HG03521 (cell line): ENCODE measurements at regions not wholly inside any gene's neighbourhood (a gene's known extent, or its start where the extent isn't known, plus 50 kb on each side); places are given as distances from the start of the nearest gene placed in this dataset.

ENCODE experiments used
- ATAC-seq: cut with Tn5 transposase; IDR thresholded peaks from one replicate; pipeline ENCODE4 v1.9.1; 2021; ENCODE audit warnings: mild to moderate bottlenecking, moderate library complexity; ENCODE audit not compliant: unreplicated experiment

DNA sequence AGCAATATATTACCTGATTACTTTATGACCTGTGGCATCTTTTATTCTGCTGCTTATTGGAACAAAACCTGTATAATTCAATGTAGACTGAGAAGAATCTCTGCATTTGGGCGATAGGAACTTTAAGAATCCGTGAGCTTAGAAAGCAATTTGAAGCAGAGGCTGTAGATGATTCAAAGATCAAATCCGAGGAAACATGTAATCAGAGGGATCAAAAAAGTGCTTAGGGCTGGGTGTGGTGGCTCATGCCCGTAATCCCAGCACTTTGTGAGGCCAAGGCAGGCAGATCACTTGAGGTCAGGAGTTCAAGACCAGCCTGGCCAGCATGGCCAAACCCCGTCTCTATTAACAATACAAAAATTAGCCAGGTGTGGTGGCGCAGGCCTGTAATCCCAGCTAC, 198.4 kb downstream of the MTX2 start:
- ATAC-seq = no peak

DNA sequence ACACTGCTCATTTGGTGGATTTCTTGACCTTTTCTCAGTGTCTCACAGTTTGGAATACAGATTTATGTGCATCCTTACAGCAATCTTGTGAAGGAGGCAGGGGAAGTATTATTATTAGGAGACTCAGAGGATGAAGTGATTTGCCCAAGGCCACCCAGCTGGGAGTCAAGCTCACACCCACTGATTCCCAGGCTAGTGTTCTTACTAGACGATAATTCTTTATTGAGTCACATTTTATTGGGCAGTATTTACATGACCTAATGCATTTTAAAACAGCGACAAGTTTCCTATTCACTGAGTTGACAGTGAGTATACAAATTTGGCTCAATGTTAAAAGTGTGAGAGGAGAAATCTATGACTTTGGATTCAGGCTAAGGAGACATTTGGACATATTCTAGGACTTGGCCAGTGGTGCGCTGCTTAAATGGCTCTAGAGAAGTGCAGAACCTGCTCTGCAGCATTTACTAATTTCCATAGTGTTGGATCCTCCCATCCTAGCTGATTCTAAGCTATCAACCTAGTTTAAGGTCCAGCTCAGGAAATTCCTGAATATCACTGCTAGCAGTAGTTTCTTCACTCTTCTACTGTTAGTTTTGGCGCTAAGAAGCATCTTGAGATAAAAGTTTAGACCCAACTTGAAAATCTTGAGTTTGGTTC, 199.3 kb downstream of the MTX2 start:
- ATAC-seq = no peak

DNA sequence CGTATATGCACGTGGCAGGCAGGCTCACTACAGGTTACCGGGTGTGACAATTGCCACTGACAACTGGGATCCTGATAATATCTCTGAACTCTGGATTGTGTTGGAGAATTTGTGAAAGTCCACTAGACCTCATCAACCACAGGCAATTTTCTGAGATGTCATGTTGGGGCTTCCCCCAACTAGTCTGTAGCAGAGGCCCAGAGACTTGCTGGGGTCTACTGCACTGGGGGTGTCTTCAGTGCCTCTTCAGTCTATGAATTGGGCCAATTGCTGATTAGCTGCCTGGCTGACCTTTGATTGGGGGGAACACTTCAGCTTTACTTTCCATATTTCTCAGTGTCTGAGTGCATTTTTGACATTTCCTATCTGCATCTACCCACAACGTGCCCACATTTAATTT, 201.5 kb downstream of the MTX2 start:
- no peak for ATAC-seq

DNA sequence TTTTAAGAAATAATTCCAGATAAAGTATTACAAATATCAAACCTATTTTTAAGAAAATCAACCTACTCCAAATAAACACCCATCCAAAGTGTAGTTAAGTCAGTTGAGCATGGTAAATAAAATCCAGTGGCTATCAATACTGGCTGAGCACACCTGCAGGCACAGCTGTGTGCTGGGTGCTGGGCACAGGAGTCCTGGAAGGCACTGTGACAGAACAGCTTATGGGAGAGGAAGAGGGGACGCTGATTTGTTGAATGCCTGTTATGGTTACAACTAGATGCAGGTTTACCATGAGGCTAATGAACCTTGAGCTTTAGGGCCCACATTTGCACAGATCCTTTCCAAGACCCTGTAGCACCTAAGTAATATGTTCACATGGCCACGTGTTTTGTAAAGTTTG, 202.7 kb downstream of the MTX2 start:
- ATAC-seq = no peak

DNA sequence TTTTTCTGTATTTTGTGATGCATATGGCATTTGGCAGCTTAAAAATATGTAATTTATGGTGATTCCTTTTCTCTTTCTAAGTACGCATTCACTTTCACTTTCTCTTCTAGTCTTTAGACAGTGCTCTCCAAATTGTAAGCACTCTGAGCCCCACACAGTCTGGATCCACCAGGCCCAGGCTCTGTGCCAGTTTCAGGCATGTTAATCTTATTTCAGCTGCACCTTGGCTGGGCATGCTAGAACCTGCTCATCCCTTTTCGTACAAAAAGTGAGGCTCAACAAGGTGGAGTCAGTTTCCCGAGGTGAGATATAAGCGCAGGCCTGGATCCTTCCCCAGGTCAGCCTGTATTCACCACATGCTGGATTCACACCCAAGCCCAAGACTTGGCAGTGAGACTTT, 203.9 kb downstream of the MTX2 start:
- ATAC-seq = peak; percentile 67

DNA sequence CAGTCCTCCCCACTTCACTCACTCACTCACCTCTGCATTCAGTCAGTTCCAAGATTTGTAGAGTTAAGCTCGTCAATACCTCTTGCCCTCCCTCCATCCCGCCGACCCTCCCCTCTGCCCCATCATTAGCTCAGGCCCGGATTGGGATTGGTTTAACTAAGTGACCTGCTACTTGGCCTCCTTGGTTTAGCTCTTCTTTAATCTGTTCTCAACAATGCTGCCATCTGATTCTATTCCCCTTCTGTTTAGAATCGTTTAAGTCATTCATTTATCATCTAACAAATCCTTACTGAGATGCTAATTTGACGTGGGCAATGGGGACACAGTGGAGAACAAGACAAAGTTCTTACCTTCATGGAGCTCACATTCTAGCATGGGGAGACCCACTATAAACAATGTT, 204.6 kb downstream of the MTX2 start:
- no peak for ATAC-seq

DNA sequence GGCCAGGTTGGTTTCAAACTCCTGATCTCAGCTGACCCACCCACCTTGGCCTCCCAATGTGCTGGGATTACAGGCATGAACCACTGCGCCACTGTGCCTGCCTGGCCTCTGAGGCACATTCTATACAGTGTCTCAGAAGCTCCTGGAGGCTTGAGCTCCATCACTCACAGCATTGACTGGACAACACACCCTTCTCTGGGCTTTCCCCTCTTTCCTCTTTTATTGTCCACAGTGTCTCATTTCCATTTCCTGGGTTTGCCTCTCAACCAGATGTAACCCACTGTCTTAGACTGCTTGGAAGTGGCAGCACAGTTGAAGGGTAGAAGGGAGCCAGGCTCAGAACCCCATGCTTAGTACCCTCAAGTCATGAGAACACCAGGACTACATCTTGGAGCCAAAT, 208.1 kb downstream of the MTX2 start:
- ATAC-seq = no peak

DNA sequence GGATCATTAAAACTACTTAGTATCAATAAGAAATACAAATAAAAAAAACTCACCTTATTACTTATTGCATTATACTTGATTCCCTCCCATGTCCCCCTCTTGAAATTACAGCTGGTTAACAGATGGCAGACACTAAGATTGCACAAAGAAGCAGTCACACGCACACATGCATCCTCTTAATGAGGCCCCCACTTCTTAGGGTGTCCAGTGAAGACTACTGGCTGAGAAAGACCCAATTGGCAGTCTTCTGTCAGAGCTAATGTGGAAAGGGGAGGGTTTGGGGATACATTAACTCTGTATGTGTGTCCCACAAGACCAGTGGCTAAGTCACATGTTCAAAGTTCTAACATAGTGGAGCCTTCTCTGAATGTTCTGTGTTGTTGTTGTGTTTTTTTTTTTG, 210.7 kb downstream of the MTX2 start:
- no peak for ATAC-seq

DNA sequence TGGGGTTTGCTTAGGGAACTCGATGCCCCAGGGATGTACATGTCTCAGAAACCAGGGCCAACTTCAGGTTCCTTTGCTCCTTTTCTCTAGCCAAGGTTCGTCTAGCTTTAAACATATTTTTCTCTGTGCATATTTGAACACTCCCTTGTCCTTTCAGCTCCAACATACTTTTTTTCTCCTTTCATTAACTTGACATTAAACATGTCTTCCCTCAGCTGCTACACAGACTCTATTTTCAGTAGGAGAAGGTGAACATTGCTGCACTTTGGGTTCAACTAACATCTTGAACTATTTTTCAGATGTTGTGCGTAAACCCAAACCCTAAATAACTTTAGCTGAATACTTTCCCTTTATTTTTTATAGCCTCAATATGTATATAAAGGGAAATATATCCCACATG, 212.9 kb downstream of the MTX2 start:
- ATAC-seq = no peak

DNA sequence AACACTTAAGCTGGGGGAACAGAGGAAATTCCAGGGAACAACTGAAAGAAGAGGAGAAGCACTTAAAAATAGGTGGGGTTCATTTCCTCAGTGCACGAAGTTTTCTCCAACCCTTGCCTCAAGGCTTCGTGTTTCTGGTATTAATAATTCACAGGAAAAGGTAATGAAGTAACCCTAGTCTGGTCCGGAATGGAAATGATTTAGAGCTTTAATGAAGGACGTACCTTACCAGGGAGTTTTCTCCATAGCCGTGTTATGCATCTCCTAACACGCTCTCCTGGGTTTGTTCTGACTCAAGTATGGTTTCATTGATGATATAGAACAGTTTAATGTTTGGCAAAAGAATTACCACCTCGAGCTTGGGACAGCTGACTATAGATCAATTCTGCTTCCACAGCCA, 214.2 kb downstream of the MTX2 start:
- no peak for ATAC-seq

DNA sequence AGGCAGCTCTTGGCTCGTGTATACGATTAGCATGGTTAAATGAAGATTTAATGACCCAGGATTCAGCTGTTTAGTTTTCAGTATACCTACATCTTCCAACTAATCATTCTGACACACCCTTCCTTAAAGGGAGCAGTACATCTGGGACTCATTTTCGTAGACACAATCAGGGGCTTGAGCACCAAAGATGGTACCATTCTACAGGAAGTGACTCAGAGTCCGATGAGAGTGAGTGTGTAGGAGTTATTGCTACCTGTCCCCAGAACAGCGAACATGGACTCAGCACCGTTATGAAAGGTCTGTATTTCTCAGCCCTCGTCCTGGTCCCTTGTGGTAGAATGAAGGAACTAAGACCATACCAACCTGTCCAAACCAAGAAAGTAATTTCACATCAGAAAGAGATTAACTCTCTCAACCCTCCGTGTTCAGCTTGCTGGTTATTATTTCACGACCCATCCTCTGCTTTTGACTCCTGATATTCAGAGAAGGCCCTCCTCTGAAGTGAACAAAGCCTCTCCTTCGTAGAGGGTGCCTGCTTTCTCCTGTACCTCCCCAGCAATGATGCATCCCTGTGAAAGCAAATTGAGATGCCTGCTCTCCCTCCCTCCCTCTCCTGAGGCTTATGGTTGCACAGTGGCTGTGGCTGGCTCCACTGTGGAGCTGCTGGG, 214.8 kb downstream of the MTX2 start:
- ATAC-seq = no peak

DNA sequence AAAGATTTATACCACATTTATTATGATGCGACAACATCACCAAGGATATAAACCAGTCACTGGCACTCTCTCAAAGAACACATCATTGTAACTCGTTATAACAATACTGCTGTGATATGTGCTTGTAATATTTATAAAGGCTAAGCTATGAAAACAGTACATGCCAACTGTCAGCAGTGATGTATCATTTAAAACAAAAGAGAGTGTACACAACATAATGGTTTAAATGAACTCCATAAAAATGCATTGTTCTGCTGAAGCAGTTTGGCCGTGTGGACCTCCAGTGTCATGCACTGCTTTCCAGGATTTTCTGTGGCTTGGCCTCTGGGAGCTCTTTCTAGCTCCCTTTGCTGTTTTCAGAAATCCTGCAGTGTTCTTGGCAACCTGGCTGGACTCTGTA, 215.6 kb downstream of the MTX2 start:
- no peak for ATAC-seq

DNA sequence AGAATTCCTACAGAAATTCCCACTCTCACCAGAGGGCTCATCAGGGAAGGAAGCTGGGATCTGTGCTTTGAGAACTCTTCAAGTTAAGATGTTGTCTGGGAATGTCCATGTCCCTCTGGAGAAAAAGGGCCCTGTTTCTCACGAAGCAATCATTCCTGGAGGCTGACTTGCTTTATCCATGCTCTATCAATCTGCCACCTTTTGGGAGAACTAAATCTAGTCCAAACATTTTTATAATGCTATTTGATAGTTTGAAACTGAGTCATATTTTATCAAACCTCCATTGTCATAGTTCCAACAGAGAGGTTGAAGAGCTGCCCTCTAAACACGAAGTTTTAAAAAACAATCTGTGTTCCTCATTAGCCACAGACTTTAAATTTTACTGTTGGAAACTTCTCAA, 219.2 kb downstream of the MTX2 start:
- no peak for ATAC-seq

DNA sequence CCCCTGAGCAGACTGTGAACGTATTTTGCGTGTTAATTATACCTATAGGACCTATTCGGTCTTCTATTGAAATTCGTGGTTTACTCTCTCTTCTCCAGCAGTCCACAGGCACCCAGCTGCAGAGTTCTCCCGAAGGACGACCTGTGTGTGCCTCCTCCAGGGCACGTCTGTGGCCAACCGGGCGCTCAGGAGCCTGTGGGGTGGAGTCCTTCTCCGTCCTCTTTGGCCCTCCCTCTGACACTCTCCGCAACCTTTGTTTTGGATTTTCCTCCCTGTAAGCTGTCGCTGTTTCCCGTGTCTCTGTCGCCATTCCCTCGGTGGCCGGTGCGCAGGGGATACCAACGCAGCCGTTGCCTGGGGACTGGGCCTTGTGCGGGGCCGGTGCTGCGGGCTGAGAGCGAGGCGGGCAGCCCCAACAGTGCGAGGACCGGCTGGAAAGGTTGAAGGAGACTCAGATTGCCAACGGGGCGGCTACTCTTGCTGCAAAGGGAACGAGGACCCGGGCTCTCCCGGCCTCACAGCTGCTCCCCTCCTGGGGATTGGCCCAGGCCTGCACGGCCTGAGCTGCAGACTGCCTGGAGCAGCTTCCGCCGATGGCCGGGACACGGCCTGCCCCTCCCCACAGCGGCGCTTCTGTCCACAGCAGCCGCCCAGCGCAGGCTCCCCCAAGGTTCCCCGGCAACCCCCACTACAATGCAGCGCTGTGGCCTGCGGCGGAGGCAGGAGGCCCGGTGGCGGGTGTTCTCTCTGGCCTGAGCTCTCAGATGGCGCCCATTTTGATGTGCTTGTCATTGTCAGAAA, 221.0 kb downstream of the MTX2 start:
- ATAC-seq = no peak

DNA sequence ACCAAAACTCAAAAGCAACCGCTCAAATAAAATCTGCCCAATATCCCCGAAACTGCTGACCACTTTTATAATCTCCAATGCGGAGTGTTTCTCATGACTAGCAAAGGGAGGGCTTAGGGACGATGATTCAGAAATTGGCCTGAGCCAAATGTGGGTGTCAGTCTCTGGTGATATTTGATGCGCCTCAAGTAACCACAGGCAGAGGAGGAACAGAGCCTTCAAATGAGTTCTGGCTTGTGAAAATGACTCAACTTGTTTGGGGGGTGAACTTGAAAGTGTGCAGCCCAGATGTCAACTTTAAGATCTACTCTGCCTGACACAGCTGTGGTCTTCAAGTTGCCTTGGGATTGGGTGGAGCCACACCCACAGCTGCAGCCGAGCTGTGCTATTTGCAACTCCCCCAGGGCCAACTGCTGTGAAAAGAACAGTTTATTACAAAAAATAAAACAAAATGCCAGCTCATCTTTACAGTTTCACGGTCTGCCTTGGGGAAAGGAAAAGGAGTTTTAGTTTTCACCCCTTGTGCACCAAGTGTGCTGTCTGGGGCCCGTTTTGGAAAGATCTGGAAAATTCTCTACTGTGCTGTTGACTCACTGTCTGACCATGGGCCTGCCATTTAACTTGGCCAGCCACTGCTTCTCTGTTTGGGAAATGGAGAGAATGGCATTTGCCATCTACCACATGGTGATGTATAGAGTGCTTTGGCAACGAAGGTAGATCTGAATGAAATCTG, 222.1 kb downstream of the MTX2 start:
- peak; percentile 81 for ATAC-seq

DNA sequence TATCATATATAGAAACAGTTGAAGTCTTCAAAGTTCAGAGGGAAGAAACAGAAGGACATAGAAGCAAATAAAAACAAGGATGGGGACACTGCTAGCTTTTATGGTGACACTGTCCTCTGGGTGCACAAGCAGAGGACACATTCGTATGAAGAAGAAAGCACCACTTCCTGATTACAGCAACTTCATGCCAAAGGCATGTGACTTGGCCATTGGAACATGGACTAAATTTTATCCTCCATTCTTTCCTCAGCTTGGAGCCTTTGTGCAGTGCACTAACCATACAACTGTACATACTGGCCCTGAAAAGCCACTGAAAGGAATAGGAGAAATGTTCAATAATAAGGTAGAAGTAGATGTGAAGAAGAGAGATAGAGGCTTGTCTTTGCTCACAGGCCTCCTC, 223.3 kb downstream of the MTX2 start:
- ATAC-seq = no peak

DNA sequence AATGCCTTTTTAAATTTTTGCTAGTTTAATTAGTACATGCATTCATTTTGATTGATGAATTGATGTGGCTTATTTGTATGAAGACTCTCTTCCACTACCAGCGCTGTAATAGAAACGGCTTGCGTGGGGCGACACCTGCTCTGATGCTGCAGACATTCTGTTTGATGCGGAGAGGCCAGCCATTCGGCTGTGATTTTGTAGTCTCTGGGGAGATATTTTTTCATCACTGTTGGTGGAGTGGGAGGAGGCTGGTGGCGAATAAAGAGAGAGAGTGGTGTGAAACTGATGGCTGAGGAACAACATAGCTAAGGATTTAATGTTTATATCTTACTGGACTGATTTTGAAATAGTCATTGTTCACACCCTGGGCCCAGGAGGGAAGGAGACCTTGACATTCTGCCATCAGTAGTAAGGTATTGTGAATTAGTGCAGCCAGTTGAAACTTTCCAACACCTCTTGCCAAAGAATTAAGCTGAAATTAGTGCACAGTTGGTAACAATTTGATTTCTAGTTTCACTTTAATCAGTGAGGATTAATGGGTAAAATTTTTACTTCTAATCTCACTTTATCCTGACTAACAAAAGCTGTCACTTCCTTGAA, 224.1 kb downstream of the MTX2 start:
- ATAC-seq = no peak

DNA sequence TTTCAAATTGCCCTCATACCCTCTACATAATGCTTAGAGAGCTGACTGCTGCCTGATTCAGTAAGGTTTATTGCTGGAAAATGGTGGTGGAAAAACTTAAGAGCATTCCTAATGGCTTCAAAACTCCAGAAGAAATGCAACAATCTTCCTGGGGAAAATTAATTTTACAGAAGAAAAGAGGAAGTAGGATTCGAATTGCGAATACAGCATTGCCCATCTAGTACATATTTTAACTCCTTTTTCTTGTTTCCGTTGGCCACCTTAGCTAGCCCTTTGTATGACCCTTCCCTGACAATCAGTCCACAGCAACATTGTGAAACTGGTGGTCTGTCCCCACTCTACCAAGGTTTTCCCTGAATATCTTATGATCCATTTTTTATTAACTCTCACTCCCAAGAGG, 224.7 kb downstream of the MTX2 start:
- ATAC-seq = no peak

DNA sequence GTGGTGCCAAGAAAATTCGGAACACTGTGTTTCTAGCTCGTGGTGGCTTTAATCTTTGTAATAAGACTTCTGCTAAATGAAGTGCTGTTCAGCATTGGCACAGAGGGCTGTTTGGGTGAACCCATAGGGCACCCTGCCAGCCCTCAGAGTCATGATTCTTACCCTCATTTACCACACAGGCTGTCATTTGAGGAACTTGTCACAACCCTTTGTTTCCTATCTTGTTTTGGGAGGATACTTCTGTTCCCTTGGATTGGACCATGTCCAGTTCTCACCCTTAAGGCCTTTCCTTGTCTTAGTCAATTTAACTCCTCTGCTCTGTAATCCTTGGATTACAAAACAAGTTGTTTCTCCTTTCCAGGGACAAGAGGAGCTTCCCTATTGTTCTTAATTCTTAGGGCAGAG, 225.7 kb downstream of the MTX2 start:
- no peak for ATAC-seq

DNA sequence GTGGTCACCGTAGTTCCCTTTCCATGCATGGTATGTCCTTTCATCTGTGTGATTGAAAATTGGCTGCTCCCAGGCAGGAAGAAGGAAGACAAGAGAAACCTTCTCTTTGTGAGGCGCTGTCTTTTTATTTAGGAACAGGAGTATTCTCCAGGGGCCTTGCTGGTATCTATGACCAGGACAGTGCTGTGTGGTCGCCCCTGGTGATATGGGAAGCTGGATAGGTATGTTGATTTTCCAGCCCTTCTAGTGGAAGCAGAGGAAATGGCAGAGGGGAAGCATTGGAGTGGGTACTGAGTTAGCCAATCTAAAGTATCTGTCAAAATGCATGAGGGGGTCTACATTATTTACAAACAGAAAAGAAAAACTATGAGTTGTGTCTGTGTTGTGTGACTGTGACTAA, 226.6 kb downstream of the MTX2 start:
- ATAC-seq = no peak

DNA sequence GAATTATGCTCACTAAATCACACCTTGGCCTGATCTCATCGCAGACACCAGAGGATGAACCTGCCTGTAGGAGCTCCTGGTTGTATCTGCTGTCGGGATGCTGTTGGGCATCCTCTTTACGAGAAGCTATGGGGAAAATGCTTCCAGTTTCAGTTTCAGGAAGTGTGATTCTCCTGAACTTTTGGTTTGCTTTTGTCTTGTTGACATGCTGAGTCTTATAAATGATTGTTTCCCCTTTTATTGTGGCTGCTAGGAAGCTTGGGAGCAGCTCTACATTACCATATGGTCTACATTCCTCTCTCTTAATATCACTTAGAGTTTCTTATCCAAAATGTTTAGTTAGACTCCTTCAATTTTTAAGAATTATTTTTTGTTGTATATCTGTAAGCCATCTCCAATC, 227.5 kb downstream of the MTX2 start:
- ATAC-seq = no peak
